SK-N-SH (cell line): ENCODE measurements at regions not wholly inside any gene's neighbourhood (a gene's known extent, or its start where the extent isn't known, plus 50 kb on each side); places are given as distances from the start of the nearest gene placed in this dataset.

Source experiments
- CTCF ChIA-PET: fragments of 300-600, 350-600 bp; formaldehyde crosslinking; extraction: SDS; loops from one replicate; lab custom pipeline; 2021; lab: Yijun Ruan, JAX
- POLR2A ChIA-PET: fragments of 350-600 bp; sonication (Branson Sonifier 250); formaldehyde crosslinking; extraction: SDS; loops from one replicate; lab custom pipeline; 2020; ENCODE audit warnings: antibody characterized with exemption, inconsistent platforms; lab: Yijun Ruan, JAX
- DNase-seq: peaks from one replicate; pipeline ENCODE4 v3.0.0; 2012
- H2AFZ ChIP-seq: fragments of 200-600 bp; sonication (generic); 2 replicates; pipeline ENCODE4 v1.8.1; 2016; ENCODE audit warnings: antibody characterized with exemption, mild to moderate bottlenecking, low read depth
- H3F3A ChIP-seq: fragments of 200-600 bp; sonication (generic); replicated peaks from 2 replicates; pipeline ENCODE3; 2016; ENCODE audit warnings: antibody characterized with exemption, mild to moderate bottlenecking; ENCODE audit not compliant: insufficient read depth
- H3K27ac ChIP-seq, 2 experiments: fragments of 200-500 bp in 1 of 2; fragments of 200-600 bp in 1 of 2; sonication (Bioruptor generic) in 1 of 2; sonication (generic), shearing (Covaris generic) in 1 of 2; 2 replicates each; pipeline versions ENCODE4 v1.5.1 to v1.6.1; 2014 to 2016; ENCODE audit warnings: low read depth in 2 of 2, inconsistent platforms in 1 of 2, low read length in 1 of 2, mild to moderate bottlenecking in 1 of 2, mixed read lengths in 1 of 2
- H3K27me3 ChIP-seq: fragments of 200-600 bp; sonication (generic), shearing (Covaris generic); 2 replicates; pipeline ENCODE4 v1.6.1; 2016; ENCODE audit warnings: mixed run types; ENCODE audit not compliant: insufficient read depth
- H3K36me3 ChIP-seq, 2 experiments: fragments of 200-500 bp in 1 of 2; fragments of 200-600 bp in 1 of 2; sonication (Bioruptor generic) in 1 of 2; sonication (generic) in 1 of 2; replicated peaks in 1 of 2; 2 replicates each; pipeline versions ENCODE3 to v1.5.1; 2014 to 2016; ENCODE audit warnings: low read length in 1 of 2, mild to moderate bottlenecking in 1 of 2; ENCODE audit not compliant: insufficient read depth in 2 of 2, control insufficient read depth in 1 of 2
- H3K4me1 ChIP-seq, 2 experiments: fragments of 200-500 bp in 1 of 2; fragments of 200-600 bp in 1 of 2; sonication (Bioruptor generic) in 1 of 2; sonication (generic), shearing (Covaris generic) in 1 of 2; 2 replicates each; pipeline versions ENCODE4 v1.5.1 to v1.6.1; 2014 to 2016; ENCODE audit warnings: low read depth in 1 of 2, low read length in 1 of 2, mixed run types in 1 of 2; ENCODE audit not compliant: insufficient read depth in 2 of 2, control insufficient read depth in 1 of 2
- H3K4me2 ChIP-seq: fragments of 200-600 bp; sonication (generic), shearing (Covaris generic); 2 replicates; pipeline ENCODE4 v1.6.1; 2017; ENCODE audit warnings: mixed run types
- H3K4me3 ChIP-seq, 2 experiments: fragments of 200-500 bp in 1 of 2; fragments of 200-600 bp in 1 of 2; sonication (Bioruptor generic) in 1 of 2; sonication (generic), shearing (Covaris generic) in 1 of 2; 2 replicates each; pipeline versions ENCODE4 v1.5.1 to v1.8.1; 2014 to 2016; ENCODE audit warnings: low read depth in 2 of 2, inconsistent platforms in 1 of 2, low read length in 1 of 2, mild to moderate bottlenecking in 1 of 2, mixed read lengths in 1 of 2, moderate library complexity in 1 of 2
- H3K79me2 ChIP-seq: fragments of 200-600 bp; sonication (generic); 2 replicates; pipeline ENCODE4 v1.8.1; 2017; ENCODE audit warnings: mild to moderate bottlenecking; ENCODE audit not compliant: insufficient read depth
- H3K9ac ChIP-seq: fragments of 200-600 bp; sonication (generic); 2 replicates; pipeline ENCODE4 v1.6.1; 2017; ENCODE audit warnings: mixed run types
- H3K9me2 ChIP-seq: fragments of 200-600 bp; sonication (generic); 2 replicates; pipeline ENCODE4 v1.6.1; 2017; ENCODE audit warnings: mixed run types
- H3K9me3 ChIP-seq: fragments of 200-600 bp; sonication (generic); 2 replicates; pipeline ENCODE4 v1.6.1; 2017; ENCODE audit warnings: mixed run types, mild to moderate bottlenecking, moderate library complexity
- H4K20me1 ChIP-seq: fragments of 200-600 bp; sonication (generic); 2 replicates; pipeline ENCODE4 v1.6.1; 2017; ENCODE audit warnings: mild to moderate bottlenecking, mixed run types; ENCODE audit not compliant: insufficient read depth
- ELF1 ChIP-seq: IDR thresholded peaks from 2 replicates; pipeline ENCODE4 v1.4.0; 2012
- EP300 ChIP-seq, 2 experiments: IDR thresholded peaks; 2 replicates each; pipeline versions ENCODE4 v1.4.0 to v1.6.1; 2012; ENCODE audit warnings: borderline replicate concordance in 1 of 2, low read depth in 1 of 2, low read length in 1 of 2
- FOXM1 ChIP-seq: IDR thresholded peaks from 2 replicates; pipeline ENCODE4 v1.4.0; 2012; ENCODE audit warnings: low read depth, mild to moderate bottlenecking
- IRF3 ChIP-seq: fragments of 150-350 bp; IDR thresholded peaks from 2 replicates; pipeline ENCODE4 v1.6.1; 2016; ENCODE audit warnings: mild to moderate bottlenecking, low read depth, low read length
- NFIC ChIP-seq: IDR thresholded peaks from 2 replicates; pipeline ENCODE4 v1.4.0; 2012; ENCODE audit warnings: borderline replicate concordance
- POLR2AphosphoS5 ChIP-seq: IDR thresholded peaks from 2 replicates; pipeline ENCODE4 v1.6.1; 2012; ENCODE audit warnings: low read depth, low read length
- REST ChIP-seq: IDR thresholded peaks from 2 replicates; pipeline ENCODE4 v1.6.1; 2012; ENCODE audit warnings: mild to moderate bottlenecking, low read depth, low read length, moderate library complexity
- RXRA ChIP-seq: IDR thresholded peaks from 2 replicates; pipeline ENCODE4 v1.4.0; 2012; ENCODE audit warnings: low read depth, mild to moderate bottlenecking, borderline replicate concordance
- TAF1 ChIP-seq: IDR thresholded peaks from 2 replicates; pipeline ENCODE4 v1.6.1; 2012; ENCODE audit warnings: low read depth, mild to moderate bottlenecking, low read length, moderate library complexity, borderline replicate concordance
- TEAD4 ChIP-seq: IDR thresholded peaks from 2 replicates; pipeline ENCODE4 v1.4.0; 2012; ENCODE audit warnings: mild to moderate bottlenecking, borderline replicate concordance; ENCODE audit not compliant: insufficient read depth
- YY1 ChIP-seq: IDR thresholded peaks from 2 replicates; pipeline ENCODE4 v1.4.0; 2012; ENCODE audit warnings: low read depth, mild to moderate bottlenecking
- ZBTB33 ChIP-seq: IDR thresholded peaks from 2 replicates; pipeline ENCODE4 v1.4.0; 2012; ENCODE audit warnings: low read depth, borderline replicate concordance
- WGBS: methylation state at CpG from one replicate; pipeline ENCODE4 v1.1.6; 2017; ENCODE audit warnings: low lambda C conversion rate; 5-methylcytosine and 5-hydroxymethylcytosine counted together

GRCh38 chr13:19070398-19070735 is 111.3 kb downstream of the TUBA3C start:
- no peaks in the 10 kb centered on the region for H3K9me2 ChIP-seq
- POLR2A ChIA-PET = no interaction called here
- H3K4me3 ChIP-seq = no peak overlapping the region
- no peak for DNase-seq
- no peak overlapping the region for H3K9ac ChIP-seq
- H2AFZ ChIP-seq = no peak overlapping the region
- WGBS = 0% methylated on average over 2 of the region's 6 CpGs
- no peaks in the 10 kb centered on the region for H3F3A ChIP-seq
- no peaks in the 10 kb centered on the region for H3K27me3 ChIP-seq
- no peaks in the 10 kb centered on the region for H4K20me1 ChIP-seq
- no peak overlapping the region for H3K4me2 ChIP-seq
- H3K9me3 ChIP-seq = no peaks in the 10 kb centered on the region
- no peak for TF ChIP-seq TAF1
- no peak for TF ChIP-seq ZBTB33
- no peak for TF ChIP-seq REST
- no peak for TF ChIP-seq EP300 (IDR thresholded peaks at IDR 0.05; ENCODE audit: borderline replicate concordance in 1 of 2, low read depth in 1 of 2, low read length in 1 of 2)
- no peak for TF ChIP-seq IRF3
- no peak for TF ChIP-seq YY1
- no peak for TF ChIP-seq RXRA
- no peak for TF ChIP-seq FOXM1
- TF ChIP-seq ELF1 = no peak
- no peak for TF ChIP-seq POLR2AphosphoS5
- TF ChIP-seq TEAD4 = no peak
- TF ChIP-seq NFIC = no peak
- H3K4me1 ChIP-seq = no peaks in the 10 kb centered on the region
- no peaks in the 10 kb centered on the region for H3K36me3 ChIP-seq
- no peak overlapping the region for H3K27ac ChIP-seq
- CTCF ChIA-PET = no interaction called here
- no peaks in the 10 kb centered on the region for H3K79me2 ChIP-seq
